H1 (cell line): ENCODE measurements at regions not wholly inside any gene's neighbourhood (a gene's known extent, or its start where the extent isn't known, plus 50 kb on each side); places are given as distances from the start of the nearest gene placed in this dataset.

Source experiments
- CTCF ChIA-PET: fragments of 300-600 bp; sonication (Branson Sonifier 250); formaldehyde crosslinking; loops from one replicate; lab custom pipeline; 2021; ENCODE audit not compliant: partially characterized antibody; lab: Charles Lee
- POLR2A ChIA-PET: fragments of 300-600 bp; sonication (Branson Sonifier 250); formaldehyde crosslinking; loops from one replicate; lab custom pipeline; 2021; ENCODE audit warnings: inconsistent platforms; ENCODE audit not compliant: partially characterized antibody; lab: Charles Lee
- DNase-seq, 2 experiments: peaks; one replicate each; pipeline versions ENCODE4 v3.0.0 to v3.0.0-alpha.2; 2010 to 2022; ENCODE audit warnings: low spot score in 2 of 2, low read depth in 1 of 2, mixed read lengths in 1 of 2
- FAIRE-seq: peaks from 2 replicates; lab custom pipeline; 2011; peaks lifted over from hg19 to GRCh38; lab: Jason Lieb, UNC
- H2AFZ ChIP-seq: 2 replicates; pipeline ENCODE4 v1.8.1; 2012; ENCODE audit warnings: low read length, inconsistent platforms
- H2AK5ac ChIP-seq: 2 replicates; pipeline ENCODE4 v1.6.1; 2013; ENCODE audit warnings: low read depth, low read length
- H2BK120ac ChIP-seq: replicated peaks from 2 replicates; pipeline ENCODE3; 2013; ENCODE audit warnings: low read depth, low read length, inconsistent platforms
- H2BK12ac ChIP-seq: 2 replicates; pipeline ENCODE4 v1.6.1; 2013; ENCODE audit warnings: low read depth, low read length
- H2BK15ac ChIP-seq: 2 replicates; pipeline ENCODE4 v1.6.1; 2013; ENCODE audit warnings: low read length
- H2BK20ac ChIP-seq: 2 replicates; pipeline ENCODE4 v1.6.1; 2013; ENCODE audit warnings: low read length
- H2BK5ac ChIP-seq: 2 replicates; pipeline ENCODE4 v1.6.1; 2013; ENCODE audit warnings: low read depth, low read length
- H3K14ac ChIP-seq: 2 replicates; pipeline ENCODE4 v1.6.1; 2013; ENCODE audit warnings: inconsistent platforms; ENCODE audit not compliant: insufficient read length
- H3K18ac ChIP-seq: 2 replicates; pipeline ENCODE4 v1.6.1; 2013; ENCODE audit warnings: low read length; ENCODE audit errors: extremely low read depth
- H3K23ac ChIP-seq: 2 replicates; pipeline ENCODE4 v1.6.1; 2013; ENCODE audit warnings: inconsistent platforms; ENCODE audit not compliant: insufficient read length
- H3K23me2 ChIP-seq: 2 replicates; pipeline ENCODE4 v1.6.1; 2013; ENCODE audit warnings: low read depth, low read length
- H3K27ac ChIP-seq: 2 replicates; pipeline ENCODE4 v1.6.1; 2011; ENCODE audit warnings: low read depth, low read length, inconsistent platforms
- H3K27me3 ChIP-seq, 4 experiments: replicated peaks in 1 of 4; 1 replicate in 1 of 4; 2 replicates in 3 of 4; pipeline versions ENCODE4 v1.6.1 to v1.8.1; 2011 to 2013; ENCODE audit warnings: low read length in 3 of 4, mild to moderate bottlenecking in 3 of 4, inconsistent platforms in 2 of 4, mixed read lengths in 2 of 4, moderate library complexity in 1 of 4; ENCODE audit not compliant: control insufficient read depth in 3 of 4, insufficient read depth in 3 of 4; ENCODE audit errors: extremely low read depth in 1 of 4
- H3K36me3 ChIP-seq, 4 experiments: 2 replicates each; pipeline versions ENCODE4 v1.6.1 to v1.8.1; 2011 to 2013; ENCODE audit warnings: mild to moderate bottlenecking in 4 of 4, low read length in 3 of 4, moderate library complexity in 2 of 4, control low read depth in 1 of 4, inconsistent platforms in 1 of 4; ENCODE audit not compliant: insufficient read depth in 4 of 4, control insufficient read depth in 2 of 4
- H3K4ac ChIP-seq: replicated peaks from 2 replicates; pipeline ENCODE3; 2013; ENCODE audit warnings: low read length, low read depth, mixed read lengths, inconsistent platforms; ENCODE audit not compliant: insufficient read length
- H3K4me1 ChIP-seq, 4 experiments: replicated peaks in 1 of 4; 1 replicate in 1 of 4; 2 replicates in 3 of 4; pipeline versions ENCODE4 v1.6.1 to v1.8.1; 2011 to 2013; ENCODE audit warnings: low read length in 3 of 4, inconsistent platforms in 2 of 4, mixed read lengths in 1 of 4; ENCODE audit not compliant: insufficient read depth in 4 of 4, control insufficient read depth in 3 of 4
- H3K4me2 ChIP-seq, 2 experiments: 2 replicates each; pipeline versions ENCODE4 v1.6.1 to v1.8.1; 2011 to 2013; ENCODE audit warnings: low read depth in 2 of 2, low read length in 2 of 2, control low read depth in 1 of 2, inconsistent platforms in 1 of 2, mild to moderate bottlenecking in 1 of 2; ENCODE audit not compliant: insufficient read depth in 1 of 2
- H3K4me3 ChIP-seq, 4 experiments: fragments of 200-600, 300-600 bp in 1 of 4; sonication (generic), shearing (Covaris generic), sonication (Bioruptor Twin) in 1 of 4; 2 replicates each; pipeline versions ENCODE4 v1.5.1 to v1.8.1; 2011 to 2016; ENCODE audit warnings: low read length in 4 of 4, low read depth in 3 of 4, control low read depth in 2 of 4, inconsistent platforms in 2 of 4, mild to moderate bottlenecking in 2 of 4, mixed read lengths in 1 of 4, moderate library complexity in 1 of 4; ENCODE audit not compliant: insufficient read depth in 2 of 4; ENCODE audit errors: extremely low read depth in 1 of 4
- H3K56ac ChIP-seq: replicated peaks from 2 replicates; pipeline ENCODE3; 2013; ENCODE audit warnings: low read depth, mild to moderate bottlenecking, mixed read lengths, low read length, inconsistent platforms; ENCODE audit not compliant: insufficient read length
- H3K79me1 ChIP-seq: 2 replicates; pipeline ENCODE4 v1.6.1; 2013; ENCODE audit warnings: low read depth, low read length, control low read depth
- H3K79me2 ChIP-seq, 2 experiments: 2 replicates each; pipeline versions ENCODE4 v1.6.1 to v1.8.1; 2012 to 2013; ENCODE audit warnings: low read length in 2 of 2, mild to moderate bottlenecking in 2 of 2, inconsistent platforms in 1 of 2; ENCODE audit not compliant: insufficient read depth in 2 of 2, control insufficient read depth in 1 of 2
- H3K9ac ChIP-seq, 4 experiments: replicated peaks in 1 of 4; 1 replicate in 1 of 4; 2 replicates in 3 of 4; pipeline versions ENCODE4 v1.6.1 to v1.8.1; 2011 to 2013; ENCODE audit warnings: low read depth in 3 of 4, low read length in 3 of 4, control low read depth in 2 of 4, mild to moderate bottlenecking in 2 of 4, moderate library complexity in 2 of 4, inconsistent platforms in 1 of 4; ENCODE audit errors: extremely low read depth in 1 of 4
- H3K9me3 ChIP-seq, 2 experiments: 2 replicates each; pipeline versions ENCODE4 v1.6.1 to v1.8.1; 2012 to 2013; ENCODE audit warnings: mild to moderate bottlenecking in 2 of 2, moderate library complexity in 2 of 2, control low read depth in 1 of 2, inconsistent platforms in 1 of 2, low read depth in 1 of 2, low read length in 1 of 2, mixed read lengths in 1 of 2; ENCODE audit not compliant: insufficient read depth in 2 of 2
- H4K20me1 ChIP-seq, 2 experiments: replicated peaks in 1 of 2; 2 replicates each; pipeline versions ENCODE3 to v1.8.1; 2011 to 2013; ENCODE audit warnings: inconsistent platforms in 2 of 2, low read length in 2 of 2, mild to moderate bottlenecking in 1 of 2; ENCODE audit not compliant: insufficient read depth in 2 of 2, control insufficient read depth in 1 of 2
- H4K5ac ChIP-seq: 2 replicates; pipeline ENCODE4 v1.6.1; 2013; ENCODE audit warnings: low read length, low read depth, mixed read lengths, inconsistent platforms; ENCODE audit not compliant: insufficient read length
- H4K8ac ChIP-seq: 2 replicates; pipeline ENCODE4 v1.8.0; 2013; ENCODE audit warnings: mild to moderate bottlenecking, moderate library complexity, low read length, inconsistent platforms; ENCODE audit not compliant: insufficient read depth; ENCODE audit errors: extremely low read depth
- H4K91ac ChIP-seq: replicated peaks from 2 replicates; pipeline ENCODE3; 2013; ENCODE audit warnings: low read length, mixed read lengths, inconsistent platforms; ENCODE audit not compliant: insufficient read length
- BRCA1 ChIP-seq: IDR thresholded peaks from 2 replicates; pipeline ENCODE4 v1.6.1; 2012; ENCODE audit warnings: low read depth, low read length, improper control_type of control experiment
- EGR1 ChIP-seq: IDR thresholded peaks from 2 replicates; pipeline ENCODE4 v1.6.1; 2011; ENCODE audit warnings: low read depth, low read length, borderline replicate concordance
- PHF8 ChIP-seq: fragments of 200-600 bp; sonication (generic); conservative IDR thresholded peaks from 2 replicates; pipeline ENCODE4 v1.7.1; 2012; ENCODE audit warnings: low read depth, mild to moderate bottlenecking, inconsistent platforms, low read length, moderate library complexity
- POLR2A ChIP-seq, 2 experiments: IDR thresholded peaks; 1 replicate in 1 of 2; 2 replicates in 1 of 2; pipeline ENCODE4 v1.6.1; 2011; ENCODE audit warnings: low read depth in 2 of 2, low read length in 2 of 2, mild to moderate bottlenecking in 2 of 2; ENCODE audit errors: control extremely low read depth in 1 of 2
- SAP30 ChIP-seq: fragments of 300-600 bp; sonication (generic); IDR thresholded peaks from 2 replicates; pipeline ENCODE4 v1.7.1; 2012; ENCODE audit warnings: low read length, moderate library complexity, mild to moderate bottlenecking, inconsistent platforms; ENCODE audit not compliant: insufficient read depth, insufficient replicate concordance
- SIX5 ChIP-seq: IDR thresholded peaks from 2 replicates; pipeline ENCODE4 v1.6.1; 2011; ENCODE audit warnings: mild to moderate bottlenecking, low read depth, low read length
- SP1 ChIP-seq: IDR thresholded peaks from 2 replicates; pipeline ENCODE4 v1.6.1; 2011; ENCODE audit warnings: low read depth, low read length
- SRF ChIP-seq: IDR thresholded peaks from 2 replicates; pipeline ENCODE4 v1.6.1; 2011; ENCODE audit warnings: mild to moderate bottlenecking, low read depth, low read length, moderate library complexity
- TAF7 ChIP-seq: optimal IDR thresholded peaks from 2 replicates; pipeline ENCODE3; 2011; ENCODE audit warnings: low read depth, mild to moderate bottlenecking, inconsistent platforms, low read length, moderate library complexity, borderline replicate concordance
- TEAD4 ChIP-seq: IDR thresholded peaks from 2 replicates; pipeline ENCODE4 v1.6.1; 2012; ENCODE audit warnings: low read depth, low read length, inconsistent platforms, mixed read lengths
- WGBS, 2 experiments: shearing (Covaris generic) in 1 of 2; methylation state at CpG; one replicate each; pipeline versions ENCODE4 v1.1.6 to v1.1.7; 2013 to 2015; ENCODE audit warnings: low lambda C conversion rate in 2 of 2, mixed read lengths in 2 of 2, inconsistent platforms in 1 of 2, low coverage in 1 of 2, missing lambda C conversion rate in 1 of 2; ENCODE audit not compliant: insufficient replicate concordance in 2 of 2, insufficient coverage in 1 of 2, insufficient read length in 1 of 2; ENCODE audit errors: extremely low coverage in 1 of 2, missing lambda C conversion rate in 1 of 2; 5-methylcytosine and 5-hydroxymethylcytosine counted together

DNA sequence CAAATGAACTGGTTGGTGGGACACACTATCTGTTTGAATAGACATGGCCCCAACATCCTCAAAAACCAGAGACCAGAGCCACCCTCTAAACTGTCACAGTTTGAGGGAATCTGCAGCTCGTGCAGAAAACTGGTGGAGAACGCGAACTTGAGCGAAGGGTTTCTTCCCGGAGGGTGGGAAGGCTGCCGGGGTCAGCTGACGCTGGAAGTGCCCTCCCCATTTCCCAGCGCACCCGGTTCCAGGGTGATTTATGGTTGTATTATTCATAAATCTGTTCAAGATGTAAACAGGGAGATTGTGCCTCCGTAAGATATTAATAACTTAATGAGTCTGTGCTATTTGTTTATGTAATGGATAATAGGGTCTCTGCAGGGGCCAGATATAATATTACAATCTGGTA lies 1396.7 kb downstream of the BRD1 start:
- no peaks in the 10 kb centered on the region for H3K36me3 ChIP-seq
- WGBS, 2 experiments: 89% methylated on average over 10 of the region's 10 CpGs; no CpG with 5 or more reads in 1 of the 2 experiments

More for the DNA sequence above, 1396.7 kb downstream of the BRD1 start:
- peaks cover 0 to 2% of the 10 kb centered on the region in 2 experiments for H4K20me1 ChIP-seq
- H3K4me2 ChIP-seq: no peak overlapping the region
- no peaks in the 10 kb centered on the region for H3K79me1 ChIP-seq
- H3K23me2 ChIP-seq: no peaks in the 10 kb centered on the region
- no peak overlapping the region for H3K4me3 ChIP-seq
- TF ChIP-seq EGR1 (no peak), SRF (no peak), SIX5 (no peak), BRCA1 (no peak), SAP30 (no peak), POLR2A (IDR thresholded peaks at IDR 0.05; ENCODE audit: control extremely low read depth in 1 of 2, low read depth in 2 of 2, low read length in 2 of 2) (no peak), SP1 (no peak), PHF8 (no peak), TEAD4 (no peak), TAF7 (no peak)
- H3K56ac ChIP-seq: no peak overlapping the region
- no peak overlapping the region for H2BK20ac ChIP-seq
- no peak overlapping the region for H3K27ac ChIP-seq
- no peak overlapping the region for H4K5ac ChIP-seq
- no peak overlapping the region for H3K18ac ChIP-seq
- H2BK120ac ChIP-seq: no peak overlapping the region
- no peak overlapping the region for H2AFZ ChIP-seq
- H4K8ac ChIP-seq: no peak overlapping the region
- no peak overlapping the region for H3K14ac ChIP-seq
- CTCF ChIA-PET: no interaction called here
- DNase-seq (no peak), FAIRE-seq (no peak)
- no peak overlapping the region for H4K91ac ChIP-seq
- H3K79me2 ChIP-seq: no peaks in the 10 kb centered on the region
- POLR2A ChIA-PET: no interaction called here
- H2BK5ac ChIP-seq: no peak overlapping the region
- no peaks in the 10 kb centered on the region for H3K9me3 ChIP-seq
- no peak overlapping the region for H3K23ac ChIP-seq
- H2BK15ac ChIP-seq: no peak overlapping the region
- no peak overlapping the region for H3K9ac ChIP-seq
- H2AK5ac ChIP-seq: no peak overlapping the region
- no peak overlapping the region for H3K4ac ChIP-seq
- H3K27me3 ChIP-seq: no peaks in the 10 kb centered on the region
- H2BK12ac ChIP-seq: no peak overlapping the region
- H3K4me1 ChIP-seq: no peaks in the 10 kb centered on the region; a peak in 2 of 7 replicates
